ENCODE measurements at regions not wholly inside any gene's neighbourhood (a gene's known extent, or its start where the extent isn't known, plus 50 kb on each side); places are given as distances from the start of the nearest gene placed in this dataset.

GRCh38 chr19:46546194-46546896, 50.7 kb upstream of the PNMA8B start:
- DNase-seq, result no peak

GRCh38 chr19:46550684-46551083, 50.4 kb upstream of the CALM3 start:
- no peak for DNase-seq

GRCh38 chr19:46551164-46551563, 50.0 kb upstream of the CALM3 start:
- peak; percentile 68 for DNase-seq

Data from suppressor macrophage treated with lipopolysaccharide for 4 hours (primary cell).